ENCODE measurements at regions not wholly inside any gene's neighbourhood (a gene's known extent, or its start where the extent isn't known, plus 50 kb on each side); places are given as distances from the start of the nearest gene placed in this dataset.

- TF ChIP-seq POLR2A (IDR thresholded peaks at IDR 0.05) = no peak
- TF ChIP-seq CTCF (IDR thresholded peaks at IDR 0.05) = no peak
- TF ChIP-seq EP300 (IDR thresholded peaks at IDR 0.05) = no peak
- Histone ChIP-seq H3K4me3 (no peak overlapping the region), H3K9me3 (no peaks in the 10 kb centered on the region), H3K27ac (peak overlapping the region in 3 of 4 donors; percentile 79 to 95 (median 89)), H3K36me3 (no peaks in the 10 kb centered on the region), H3K27me3 (no peaks in the 10 kb centered on the region), H3K4me1 (peaks cover 0 to 37% (median 8%) of the 10 kb centered on the region in 4 donors)
- DNase-seq (ENCODE audit: low spot score in 2 of 2) = no peak
- 28 to 29% methylated on average over 1 of the region's 1 CpG for WGBS, 2 donors
Measured at GRCh38 chr15:96894659-96895058, 564.2 kb downstream of the NR2F2 start.

- peaks cover 0 to 36% (median 8%) of the 10 kb centered on the region in 4 donors for H3K4me1 ChIP-seq
- TF ChIP-seq CTCF (IDR thresholded peaks at IDR 0.05) (no peak), EP300 (IDR thresholded peaks at IDR 0.05) (no peak), POLR2A (IDR thresholded peaks at IDR 0.05) (no peak)
- no peak overlapping the region for H3K4me3 ChIP-seq
- 62 to 75% methylated on average over 3 of the region's 3 CpGs for WGBS, 2 donors
- DNase-seq (ENCODE audit: low spot score in 2 of 2) = no peak
- no peaks in the 10 kb centered on the region for H3K27me3 ChIP-seq
- H3K36me3 ChIP-seq = no peaks in the 10 kb centered on the region
- no peaks in the 10 kb centered on the region for H3K9me3 ChIP-seq
- peak overlapping the region in 2 of 4 donors; percentile 11 to 69 for H3K27ac ChIP-seq
Measured at GRCh38 chr15:96896766-96897165, 566.3 kb downstream of the NR2F2 start.

- DNase-seq (ENCODE audit: low spot score in 2 of 2) = no peak
- WGBS, 2 donors = 91 to 92% methylated on average over 4 of the region's 4 CpGs
Measured at GRCh38 chr15:96914081-96914480, 583.6 kb downstream of the NR2F2 start.

GRCh38 chr15:96916750-96917149 lies 586.2 kb downstream of the NR2F2 start:
- H3K27ac ChIP-seq = no peak overlapping the region
- no peaks in the 10 kb centered on the region for H3K36me3 ChIP-seq
- H3K9me3 ChIP-seq = peaks cover 0 to 27% (median 11%) of the 10 kb centered on the region in 4 donors
- TF ChIP-seq POLR2A (IDR thresholded peaks at IDR 0.05) (no peak), EP300 (IDR thresholded peaks at IDR 0.05) (no peak), CTCF (IDR thresholded peaks at IDR 0.05) (no peak)
- no peaks in the 10 kb centered on the region for H3K4me1 ChIP-seq
- no peaks in the 10 kb centered on the region for H3K27me3 ChIP-seq
- WGBS, 2 donors = 90 to 94% methylated on average over 2 of the region's 2 CpGs
- H3K4me3 ChIP-seq = no peak overlapping the region
- no peak for DNase-seq (ENCODE audit: low spot score in 2 of 2)

More at GRCh38 chr15:96914081-96914480, 583.6 kb downstream of the NR2F2 start:
- TF ChIP-seq POLR2A (IDR thresholded peaks at IDR 0.05) (no peak), EP300 (IDR thresholded peaks at IDR 0.05) (no peak), CTCF (IDR thresholded peaks at IDR 0.05) (no peak)
- H3K27ac ChIP-seq = no peak overlapping the region
- H3K4me3 ChIP-seq = no peak overlapping the region
- H3K9me3 ChIP-seq = peaks cover 0 to 25% (median 11%) of the 10 kb centered on the region in 4 donors
- no peaks in the 10 kb centered on the region for H3K4me1 ChIP-seq
- H3K27me3 ChIP-seq = no peaks in the 10 kb centered on the region
- H3K36me3 ChIP-seq = no peaks in the 10 kb centered on the region

- Histone ChIP-seq H3K27ac (no peak overlapping the region), H3K4me3 (no peak overlapping the region), H3K9me3 (peaks cover 0 to under 1% (median 0%) of the 10 kb centered on the region in 4 donors), H3K4me1 (no peaks in the 10 kb centered on the region), H3K27me3 (no peaks in the 10 kb centered on the region), H3K36me3 (no peaks in the 10 kb centered on the region)
- TF ChIP-seq POLR2A (IDR thresholded peaks at IDR 0.05) = no peak
- 0 to 32% methylated on average over 1 of the region's 1 CpG for WGBS, 2 donors
- no peak for DNase-seq (ENCODE audit: low spot score in 2 of 2)
Measured at GRCh38 chr15:96924570-96924969, 594.1 kb downstream of the NR2F2 start.

Measured in tibial nerve (tissue), 4 donors.